ENCODE measurements at regions not wholly inside any gene's neighbourhood (a gene's known extent, or its start where the extent isn't known, plus 50 kb on each side); places are given as distances from the start of the nearest gene placed in this dataset.
A peak's percentile ranks its signal among the peaks of the same experiment; 100 is the strongest.

DNA sequence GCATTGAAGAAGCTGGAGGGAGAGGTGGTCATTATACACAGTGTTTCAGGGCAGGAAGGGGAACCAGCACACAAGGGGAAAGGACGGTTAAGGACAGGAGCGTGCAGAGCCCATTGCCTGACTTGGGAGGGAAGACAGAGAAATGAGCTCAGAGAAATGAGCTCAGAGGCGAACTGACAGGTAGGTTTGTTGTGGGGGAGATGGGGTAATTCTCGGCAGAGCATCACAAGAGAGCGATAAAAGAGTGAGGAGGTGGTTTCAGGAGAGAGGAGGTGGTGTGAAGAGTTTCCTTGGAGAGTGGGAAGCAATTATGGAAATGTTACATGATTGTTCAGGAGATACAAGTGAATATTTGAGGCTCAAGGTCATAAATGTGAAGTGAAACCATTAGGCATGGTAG, 61.0 kb downstream of the MRGPRX1 start:
- DNase-seq (ENCODE audit: low read depth), result no peak
- TF ChIP-seq, protein P1, sequence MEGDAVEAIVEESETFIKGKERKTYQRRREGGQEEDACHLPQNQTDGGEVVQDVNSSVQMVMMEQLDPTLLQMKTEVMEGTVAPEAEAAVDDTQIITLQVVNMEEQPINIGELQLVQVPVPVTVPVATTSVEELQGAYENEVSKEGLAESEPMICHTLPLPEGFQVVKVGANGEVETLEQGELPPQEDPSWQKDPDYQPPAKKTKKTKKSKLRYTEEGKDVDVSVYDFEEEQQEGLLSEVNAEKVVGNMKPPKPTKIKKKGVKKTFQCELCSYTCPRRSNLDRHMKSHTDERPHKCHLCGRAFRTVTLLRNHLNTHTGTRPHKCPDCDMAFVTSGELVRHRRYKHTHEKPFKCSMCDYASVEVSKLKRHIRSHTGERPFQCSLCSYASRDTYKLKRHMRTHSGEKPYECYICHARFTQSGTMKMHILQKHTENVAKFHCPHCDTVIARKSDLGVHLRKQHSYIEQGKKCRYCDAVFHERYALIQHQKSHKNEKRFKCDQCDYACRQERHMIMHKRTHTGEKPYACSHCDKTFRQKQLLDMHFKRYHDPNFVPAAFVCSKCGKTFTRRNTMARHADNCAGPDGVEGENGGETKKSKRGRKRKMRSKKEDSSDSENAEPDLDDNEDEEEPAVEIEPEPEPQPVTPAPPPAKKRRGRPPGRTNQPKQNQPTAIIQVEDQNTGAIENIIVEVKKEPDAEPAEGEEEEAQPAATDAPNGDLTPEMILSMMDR (conservative IDR thresholded peaks at IDR 0.05; ENCODE audit: low read depth, low read length), result no peak

GRCh38 chr11:18865951-18866350, 73.3 kb downstream of the MRGPRX1 start:
- H3K4me3 ChIP-seq (ENCODE audit: low read length), result no peak overlapping the region
- TF ChIP-seq, protein P1 (conservative IDR thresholded peaks at IDR 0.05; ENCODE audit: low read depth, low read length), result no peak
- DNase-seq (ENCODE audit: low read depth), result no peak

More for the DNA sequence above, 61.0 kb downstream of the MRGPRX1 start:
- H3K4me3 ChIP-seq (ENCODE audit: low read length), result no peak overlapping the region

DNA sequence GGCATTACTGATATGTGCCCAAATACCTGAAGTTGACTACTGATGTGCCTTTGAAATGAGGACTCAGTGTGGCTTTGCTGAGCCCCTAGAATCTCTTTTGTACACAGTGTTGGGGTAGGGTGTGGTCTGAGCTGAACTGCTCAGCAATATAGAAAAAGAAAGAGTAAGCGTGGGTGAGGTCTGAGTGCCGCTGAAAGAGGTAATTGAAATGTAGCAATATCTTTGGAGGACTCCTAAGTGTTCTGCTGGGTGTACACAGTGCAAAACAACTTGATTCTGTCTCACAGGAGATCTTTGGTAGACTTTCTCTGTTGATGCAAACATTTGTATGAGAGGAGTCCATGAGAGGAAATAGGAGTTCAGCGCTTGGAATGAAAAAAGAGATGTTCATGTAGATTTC, 73.7 kb upstream of the PTPN5 start:
- TF ChIP-seq, protein P1 (conservative IDR thresholded peaks at IDR 0.05; ENCODE audit: low read depth, low read length), result no peak
- no peak for DNase-seq (ENCODE audit: low read depth)
- H3K4me3 ChIP-seq (ENCODE audit: low read length), result no peak overlapping the region

DNA sequence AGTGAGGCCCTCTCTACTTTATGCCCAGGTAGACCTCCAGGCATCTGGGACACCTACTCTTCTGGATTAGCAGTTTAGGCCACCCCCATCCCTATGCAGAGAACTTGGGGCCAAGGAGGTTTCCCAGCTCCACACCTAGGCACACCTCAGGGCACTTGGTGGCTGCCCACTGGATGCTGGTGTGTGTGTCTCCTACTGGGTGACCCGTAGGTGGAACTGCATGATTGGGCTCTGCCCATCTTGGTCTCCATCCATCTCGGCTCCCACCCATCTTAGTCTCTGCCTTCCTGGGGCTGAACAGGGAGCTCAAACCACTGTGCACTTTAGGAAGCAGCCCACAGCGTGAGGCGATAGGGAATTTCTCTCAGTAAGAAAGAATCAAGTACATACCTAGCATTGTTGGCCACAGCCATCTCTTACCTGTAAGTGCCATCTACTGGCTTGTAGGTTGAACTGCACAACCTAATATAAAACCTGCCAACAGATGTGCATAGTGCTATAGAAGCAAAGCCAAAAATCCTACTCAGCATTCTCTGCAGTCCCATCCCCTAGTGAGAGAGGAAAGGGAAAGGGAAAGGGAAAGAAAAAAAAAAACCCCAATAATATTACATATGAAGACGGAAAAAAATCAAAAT, 61.6 kb upstream of the PTPN5 start:
- peak; percentile 7 for DNase-seq (ENCODE audit: low read depth)
- no peak overlapping the region for H3K4me3 ChIP-seq (ENCODE audit: low read length)
- TF ChIP-seq, protein P1 (conservative IDR thresholded peaks at IDR 0.05; ENCODE audit: low read depth, low read length), result peak; percentile 68

DNA sequence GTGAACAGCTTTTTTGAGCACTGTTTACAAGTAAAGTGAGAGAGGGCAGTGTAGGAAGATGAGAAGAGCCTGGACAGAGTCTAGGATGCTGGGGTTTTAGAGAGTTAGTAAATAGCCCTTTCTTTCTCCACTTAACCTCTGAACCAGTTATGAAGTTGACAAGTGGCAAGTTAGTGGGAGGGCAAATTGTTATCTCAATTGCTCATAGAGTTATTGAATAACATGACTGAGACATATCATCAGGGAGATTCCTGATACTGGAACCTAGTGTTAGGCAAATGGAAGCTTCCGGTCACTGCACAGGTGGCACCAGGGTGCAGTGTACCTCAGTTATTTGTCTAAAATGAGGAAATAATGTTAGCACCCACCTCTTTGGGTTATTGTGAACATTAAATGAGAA, 57.8 kb upstream of the PTPN5 start:
- TF ChIP-seq, protein P1 (conservative IDR thresholded peaks at IDR 0.05; ENCODE audit: low read depth, low read length), result no peak
- DNase-seq (ENCODE audit: low read depth), result no peak
- no peak overlapping the region for H3K4me3 ChIP-seq (ENCODE audit: low read length)

GRCh38 chr11:18844753-18845367, 53.3 kb upstream of the PTPN5 start:
- TF ChIP-seq, protein P1 (conservative IDR thresholded peaks at IDR 0.05; ENCODE audit: low read depth, low read length), result peak; percentile 93
- no peak overlapping the region for H3K4me3 ChIP-seq (ENCODE audit: low read length)
- peak; percentile 7 for DNase-seq (ENCODE audit: low read depth)
